ENCODE measurements at regions not wholly inside any gene's neighbourhood (a gene's known extent, or its start where the extent isn't known, plus 50 kb on each side); places are given as distances from the start of the nearest gene placed in this dataset.

GRCh38 chr10:117892681-117893220 lies 154.0 kb downstream of the RAB11FIP2 start:
- Mint-ChIP-seq H3K4me3 (no peak overlapping the region), H3K27ac (ENCODE audit: low read depth) (no peak overlapping the region), H3K9me3 (peaks cover 7% of the 10 kb centered on the region), H3K36me3 (ENCODE audit: insufficient read depth) (peaks cover 4% of the 10 kb centered on the region), H3K27me3 (peaks cover 24% of the 10 kb centered on the region), H3K4me1 (no peaks in the 10 kb centered on the region)
- DNase-seq (ENCODE audit: low spot score in 2 of 2), result no peak
- no peak for ATAC-seq (replicated peaks; ENCODE audit: extremely low read depth, poor library complexity, severe bottlenecking)

- no peak for ATAC-seq (replicated peaks; ENCODE audit: extremely low read depth, poor library complexity, severe bottlenecking)
- Mint-ChIP-seq H3K36me3 (ENCODE audit: insufficient read depth) (peaks cover 4% of the 10 kb centered on the region), H3K27me3 (peaks cover 21% of the 10 kb centered on the region), H3K4me3 (no peak overlapping the region), H3K9me3 (peaks cover 7% of the 10 kb centered on the region), H3K27ac (ENCODE audit: low read depth) (no peak overlapping the region), H3K4me1 (no peaks in the 10 kb centered on the region)
- DNase-seq (ENCODE audit: low spot score in 2 of 2), result no peak
Measured at GRCh38 chr10:117894339-117894738, 152.4 kb downstream of the RAB11FIP2 start.

GRCh38 chr10:117896517-117896916 lies 150.2 kb downstream of the RAB11FIP2 start:
- H3K27ac Mint-ChIP-seq (ENCODE audit: low read depth), result no peak overlapping the region
- no peak overlapping the region for H3K4me3 Mint-ChIP-seq
- peaks cover 7% of the 10 kb centered on the region for H3K9me3 Mint-ChIP-seq
- peaks cover 4% of the 10 kb centered on the region for H3K36me3 Mint-ChIP-seq (ENCODE audit: insufficient read depth)
- ATAC-seq (replicated peaks; ENCODE audit: extremely low read depth, poor library complexity, severe bottlenecking) (no peak), DNase-seq (ENCODE audit: low spot score in 2 of 2) (no peak)
- H3K4me1 Mint-ChIP-seq, result no peaks in the 10 kb centered on the region
- H3K27me3 Mint-ChIP-seq, result peaks cover 21% of the 10 kb centered on the region

GRCh38 chr10:117899181-117899683 lies 147.5 kb downstream of the RAB11FIP2 start:
- H3K4me3 Mint-ChIP-seq, result no peak overlapping the region
- peaks cover 7% of the 10 kb centered on the region for H3K9me3 Mint-ChIP-seq
- H3K4me1 Mint-ChIP-seq, result no peaks in the 10 kb centered on the region
- peaks cover 43% of the 10 kb centered on the region for H3K27me3 Mint-ChIP-seq
- peaks cover 2% of the 10 kb centered on the region for H3K36me3 Mint-ChIP-seq (ENCODE audit: insufficient read depth)
- ATAC-seq (replicated peaks; ENCODE audit: extremely low read depth, poor library complexity, severe bottlenecking) (no peak), DNase-seq (ENCODE audit: low spot score in 2 of 2) (no peak)
- H3K27ac Mint-ChIP-seq (ENCODE audit: low read depth), result no peak overlapping the region

GRCh38 chr10:117900280-117900679 lies 146.5 kb downstream of the RAB11FIP2 start:
- Mint-ChIP-seq H3K27me3 (peaks cover 52% of the 10 kb centered on the region), H3K27ac (ENCODE audit: low read depth) (no peak overlapping the region), H3K4me1 (no peaks in the 10 kb centered on the region), H3K9me3 (peaks cover 7% of the 10 kb centered on the region), H3K4me3 (no peak overlapping the region), H3K36me3 (ENCODE audit: insufficient read depth) (peaks cover 2% of the 10 kb centered on the region)
- no peak for ATAC-seq (replicated peaks; ENCODE audit: extremely low read depth, poor library complexity, severe bottlenecking)
- DNase-seq (ENCODE audit: low spot score in 2 of 2), result no peak

- Mint-ChIP-seq H3K4me1 (no peaks in the 10 kb centered on the region), H3K36me3 (ENCODE audit: insufficient read depth) (peaks cover 2% of the 10 kb centered on the region), H3K27me3 (peaks cover 47% of the 10 kb centered on the region), H3K27ac (ENCODE audit: low read depth) (no peak overlapping the region), H3K4me3 (no peak overlapping the region), H3K9me3 (peaks cover 3% of the 10 kb centered on the region)
- DNase-seq (ENCODE audit: low spot score in 2 of 2), result no peak
- ATAC-seq (replicated peaks; ENCODE audit: extremely low read depth, poor library complexity, severe bottlenecking), result no peak
Measured at GRCh38 chr10:117903854-117904253, 142.9 kb downstream of the RAB11FIP2 start.

GRCh38 chr10:117905404-117905803 lies 141.3 kb downstream of the RAB11FIP2 start:
- peaks cover 3% of the 10 kb centered on the region for H3K9me3 Mint-ChIP-seq
- H3K36me3 Mint-ChIP-seq (ENCODE audit: insufficient read depth), result peaks cover 2% of the 10 kb centered on the region
- no peaks in the 10 kb centered on the region for H3K4me1 Mint-ChIP-seq
- ATAC-seq (replicated peaks; ENCODE audit: extremely low read depth, poor library complexity, severe bottlenecking) (no peak), DNase-seq (ENCODE audit: low spot score in 2 of 2) (no peak)
- no peak overlapping the region for H3K4me3 Mint-ChIP-seq
- no peak overlapping the region for H3K27ac Mint-ChIP-seq (ENCODE audit: low read depth)
- peaks cover 47% of the 10 kb centered on the region for H3K27me3 Mint-ChIP-seq

- Mint-ChIP-seq H3K4me1 (no peaks in the 10 kb centered on the region), H3K27ac (ENCODE audit: low read depth) (no peak overlapping the region), H3K9me3 (peaks cover under 1% of the 10 kb centered on the region), H3K27me3 (peaks cover 52% of the 10 kb centered on the region), H3K36me3 (ENCODE audit: insufficient read depth) (no peaks in the 10 kb centered on the region), H3K4me3 (no peak overlapping the region)
- DNase-seq (ENCODE audit: low spot score in 2 of 2), result no peak
- no peak for ATAC-seq (replicated peaks; ENCODE audit: extremely low read depth, poor library complexity, severe bottlenecking)
Measured at GRCh38 chr10:117911684-117912083, 135.1 kb downstream of the RAB11FIP2 start.

GRCh38 chr10:117914334-117914733 lies 132.4 kb downstream of the RAB11FIP2 start:
- H3K4me3 Mint-ChIP-seq, result no peak overlapping the region
- no peak for DNase-seq (ENCODE audit: low spot score in 2 of 2)
- no peaks in the 10 kb centered on the region for H3K4me1 Mint-ChIP-seq
- H3K9me3 Mint-ChIP-seq, result no peaks in the 10 kb centered on the region
- H3K27me3 Mint-ChIP-seq, result peaks cover 45% of the 10 kb centered on the region
- no peak for ATAC-seq (replicated peaks; ENCODE audit: extremely low read depth, poor library complexity, severe bottlenecking)
- no peaks in the 10 kb centered on the region for H3K36me3 Mint-ChIP-seq (ENCODE audit: insufficient read depth)
- no peak overlapping the region for H3K27ac Mint-ChIP-seq (ENCODE audit: low read depth)

- DNase-seq (ENCODE audit: low spot score in 2 of 2) (no peak), ATAC-seq (replicated peaks; ENCODE audit: extremely low read depth, poor library complexity, severe bottlenecking) (no peak)
- Mint-ChIP-seq H3K4me1 (no peaks in the 10 kb centered on the region), H3K4me3 (no peak overlapping the region), H3K27ac (ENCODE audit: low read depth) (no peak overlapping the region), H3K9me3 (no peaks in the 10 kb centered on the region), H3K27me3 (no peaks in the 10 kb centered on the region), H3K36me3 (ENCODE audit: insufficient read depth) (no peaks in the 10 kb centered on the region)
Measured at GRCh38 chr10:117920956-117921355, 125.8 kb downstream of the RAB11FIP2 start.

- H3K36me3 Mint-ChIP-seq (ENCODE audit: insufficient read depth), result no peaks in the 10 kb centered on the region
Measured at GRCh38 chr10:117921421-117921820, 125.3 kb downstream of the RAB11FIP2 start.

GRCh38 chr10:117924820-117925219 lies 121.9 kb downstream of the RAB11FIP2 start:
- Mint-ChIP-seq H3K36me3 (ENCODE audit: insufficient read depth) (no peaks in the 10 kb centered on the region), H3K4me3 (no peak overlapping the region), H3K27ac (ENCODE audit: low read depth) (no peak overlapping the region), H3K9me3 (no peaks in the 10 kb centered on the region), H3K27me3 (no peaks in the 10 kb centered on the region), H3K4me1 (no peaks in the 10 kb centered on the region)
- ATAC-seq (replicated peaks; ENCODE audit: extremely low read depth, poor library complexity, severe bottlenecking) (no peak), DNase-seq (ENCODE audit: low spot score in 2 of 2) (no peak)

More at GRCh38 chr10:117921421-117921820, 125.3 kb downstream of the RAB11FIP2 start:
- H3K4me3 Mint-ChIP-seq, result no peak overlapping the region
- DNase-seq (ENCODE audit: low spot score in 2 of 2) (no peak), ATAC-seq (replicated peaks; ENCODE audit: extremely low read depth, poor library complexity, severe bottlenecking) (no peak)
- H3K4me1 Mint-ChIP-seq, result no peaks in the 10 kb centered on the region
- no peak overlapping the region for H3K27ac Mint-ChIP-seq (ENCODE audit: low read depth)
- no peaks in the 10 kb centered on the region for H3K9me3 Mint-ChIP-seq
- H3K27me3 Mint-ChIP-seq, result no peaks in the 10 kb centered on the region

GRCh38 chr10:117925369-117925768 lies 121.4 kb downstream of the RAB11FIP2 start:
- Mint-ChIP-seq H3K27ac (ENCODE audit: low read depth) (no peak overlapping the region), H3K9me3 (no peaks in the 10 kb centered on the region), H3K4me3 (no peak overlapping the region), H3K36me3 (ENCODE audit: insufficient read depth) (no peaks in the 10 kb centered on the region), H3K27me3 (no peaks in the 10 kb centered on the region), H3K4me1 (no peaks in the 10 kb centered on the region)
- DNase-seq (ENCODE audit: low spot score in 2 of 2) (no peak), ATAC-seq (replicated peaks; ENCODE audit: extremely low read depth, poor library complexity, severe bottlenecking) (no peak)

Data from central memory CD8-positive, alpha-beta T cell (primary cell).